SU-DHL-6 (cell line): ENCODE measurements at regions not wholly inside any gene's neighbourhood (a gene's known extent, or its start where the extent isn't known, plus 50 kb on each side); places are given as distances from the start of the nearest gene placed in this dataset.

Experiments
- H2AFZ ChIP-seq: fragments of 200-600 bp; sonication (generic); 2 replicates; pipeline ENCODE4 v1.6.1; 2014; ENCODE audit warnings: low read depth, mild to moderate bottlenecking, moderate library complexity, mixed read lengths, antibody characterized with exemption, low read length; ENCODE audit not compliant: severe bottlenecking
- H3F3A ChIP-seq: fragments of 200-600 bp; shearing (Covaris generic); 2 replicates; pipeline ENCODE4 v1.6.0; 2016; ENCODE audit warnings: antibody characterized with exemption, mild to moderate bottlenecking; ENCODE audit not compliant: insufficient read depth
- H3K27ac ChIP-seq: fragments of 200-600 bp; sonication (generic); 2 replicates; pipeline ENCODE4 v1.5.1; 2016; ENCODE audit warnings: low read depth, mild to moderate bottlenecking, low read length, moderate library complexity, mixed read lengths
- H3K27me3 ChIP-seq: fragments of 200-600 bp; sonication (generic), shearing (Covaris generic); 2 replicates; pipeline ENCODE4 v1.6.0; 2014; ENCODE audit warnings: mild to moderate bottlenecking, low read length
- H3K36me3 ChIP-seq: fragments of 200-600 bp; sonication (generic); 2 replicates; pipeline ENCODE4 v1.6.1; 2014; ENCODE audit warnings: mild to moderate bottlenecking, low read length, mixed read lengths
- H3K4me2 ChIP-seq: fragments of 300-600, 200-600 bp; shearing (Covaris generic), sonication (generic); 2 replicates; pipeline ENCODE4 v1.6.0; 2014; ENCODE audit warnings: low read length, low read depth, mild to moderate bottlenecking; ENCODE audit not compliant: poor library complexity, severe bottlenecking
- H3K4me3 ChIP-seq: fragments of 200-600 bp; sonication (generic); 2 replicates; pipeline ENCODE4 v1.5.1; 2014; ENCODE audit warnings: antibody characterized with exemption, low read length, mild to moderate bottlenecking, mixed read lengths; ENCODE audit not compliant: insufficient read depth, poor library complexity, severe bottlenecking
- H3K79me2 ChIP-seq: fragments of 200-600 bp; sonication (generic); 2 replicates; pipeline ENCODE4 v1.6.1; 2014; ENCODE audit warnings: mild to moderate bottlenecking, low read length, moderate library complexity; ENCODE audit not compliant: insufficient read depth
- H3K9ac ChIP-seq: fragments of 200-600 bp; sonication (generic); 2 replicates; pipeline ENCODE4 v1.7.0; 2014; ENCODE audit warnings: mild to moderate bottlenecking, low read length
- H3K9me2 ChIP-seq: fragments of 200-600 bp; sonication (generic); replicated peaks from 2 replicates; pipeline ENCODE4 v1.6.1; 2014; ENCODE audit warnings: low read length; ENCODE audit not compliant: insufficient read depth
- H3K9me3 ChIP-seq: fragments of 200-600 bp; sonication (generic); 2 replicates; pipeline ENCODE4 v1.6.1; 2014; ENCODE audit warnings: low read length, mixed read lengths; ENCODE audit not compliant: insufficient read depth
- H4K20me1 ChIP-seq: fragments of 200-600 bp; sonication (generic); 2 replicates; pipeline ENCODE4 v1.6.1; 2014; ENCODE audit warnings: low read depth, mild to moderate bottlenecking, antibody characterized with exemption, low read length, moderate library complexity, mixed read lengths
- EZH2phosphoT487 ChIP-seq: fragments of 200-600 bp; sonication (generic), shearing (Covaris generic); conservative IDR thresholded peaks from 2 replicates; pipeline ENCODE4 v1.6.1; 2018; ENCODE audit warnings: mild to moderate bottlenecking, antibody characterized with exemption, low read length, moderate library complexity, mixed read lengths
- TF ChIP-seq, protein P1 (sequence below): fragments of 200-600 bp; sonication (generic); IDR thresholded peaks from one replicate; pipeline ENCODE4 v1.5.1; 2017; ENCODE audit warnings: antibody characterized with exemption, mild to moderate bottlenecking, low read length, moderate library complexity; ENCODE audit not compliant: insufficient read depth, poor library complexity, severe bottlenecking

DNA sequence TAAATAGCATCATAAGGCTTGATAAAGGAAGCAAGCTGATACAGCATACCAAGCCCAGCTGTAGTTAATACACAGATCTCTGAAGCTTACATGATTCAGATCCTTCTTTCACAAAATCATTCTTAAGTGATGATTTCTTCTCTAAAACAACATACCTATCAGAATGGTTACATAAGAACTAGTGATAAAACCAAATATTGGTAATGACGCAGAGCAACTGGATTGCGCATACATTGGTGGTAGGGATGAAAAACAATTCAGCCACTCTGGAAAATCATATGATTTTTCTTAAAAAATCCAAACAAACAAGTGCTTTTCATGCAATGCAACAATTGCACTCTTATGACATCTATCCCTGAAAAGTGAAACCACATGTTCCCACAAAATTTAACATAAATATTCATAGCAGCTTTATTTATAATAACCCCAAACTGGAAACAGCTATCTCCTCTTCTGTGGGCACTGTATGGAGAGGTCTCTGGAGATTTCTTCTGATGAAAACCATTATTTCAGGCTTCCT lies 153.6 kb upstream of the DSEL start:
- H3K36me3 ChIP-seq, result no peaks in the 10 kb centered on the region
- no peak overlapping the region for H3K27ac ChIP-seq
- no peaks in the 10 kb centered on the region for H3K9me3 ChIP-seq
- H4K20me1 ChIP-seq, result no peaks in the 10 kb centered on the region
- H3K4me2 ChIP-seq, result no peak overlapping the region
- no peak overlapping the region for H3K4me3 ChIP-seq
- TF ChIP-seq, protein P1, sequence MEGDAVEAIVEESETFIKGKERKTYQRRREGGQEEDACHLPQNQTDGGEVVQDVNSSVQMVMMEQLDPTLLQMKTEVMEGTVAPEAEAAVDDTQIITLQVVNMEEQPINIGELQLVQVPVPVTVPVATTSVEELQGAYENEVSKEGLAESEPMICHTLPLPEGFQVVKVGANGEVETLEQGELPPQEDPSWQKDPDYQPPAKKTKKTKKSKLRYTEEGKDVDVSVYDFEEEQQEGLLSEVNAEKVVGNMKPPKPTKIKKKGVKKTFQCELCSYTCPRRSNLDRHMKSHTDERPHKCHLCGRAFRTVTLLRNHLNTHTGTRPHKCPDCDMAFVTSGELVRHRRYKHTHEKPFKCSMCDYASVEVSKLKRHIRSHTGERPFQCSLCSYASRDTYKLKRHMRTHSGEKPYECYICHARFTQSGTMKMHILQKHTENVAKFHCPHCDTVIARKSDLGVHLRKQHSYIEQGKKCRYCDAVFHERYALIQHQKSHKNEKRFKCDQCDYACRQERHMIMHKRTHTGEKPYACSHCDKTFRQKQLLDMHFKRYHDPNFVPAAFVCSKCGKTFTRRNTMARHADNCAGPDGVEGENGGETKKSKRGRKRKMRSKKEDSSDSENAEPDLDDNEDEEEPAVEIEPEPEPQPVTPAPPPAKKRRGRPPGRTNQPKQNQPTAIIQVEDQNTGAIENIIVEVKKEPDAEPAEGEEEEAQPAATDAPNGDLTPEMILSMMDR, result no peak
- no peak for TF ChIP-seq EZH2phosphoT487
- no peaks in the 10 kb centered on the region for H3K9me2 ChIP-seq
- H2AFZ ChIP-seq, result no peak overlapping the region
- no peak overlapping the region for H3K9ac ChIP-seq
- no peaks in the 10 kb centered on the region for H3K79me2 ChIP-seq
- H3F3A ChIP-seq, result no peaks in the 10 kb centered on the region
- no peaks in the 10 kb centered on the region for H3K27me3 ChIP-seq

- H3K4me2 ChIP-seq, result no peak overlapping the region
- H3K27ac ChIP-seq, result no peak overlapping the region
- H2AFZ ChIP-seq, result no peak overlapping the region
- H3F3A ChIP-seq, result no peaks in the 10 kb centered on the region
- no peaks in the 10 kb centered on the region for H3K27me3 ChIP-seq
- no peaks in the 10 kb centered on the region for H3K36me3 ChIP-seq
- no peaks in the 10 kb centered on the region for H3K79me2 ChIP-seq
- no peaks in the 10 kb centered on the region for H3K9me2 ChIP-seq
- no peak overlapping the region for H3K9ac ChIP-seq
- no peaks in the 10 kb centered on the region for H4K20me1 ChIP-seq
- no peak for TF ChIP-seq EZH2phosphoT487
- TF ChIP-seq, protein P1, result no peak
- no peak overlapping the region for H3K4me3 ChIP-seq
- H3K9me3 ChIP-seq, result no peaks in the 10 kb centered on the region
Observed at GRCh38 chr18:67665266-67665665, 148.7 kb upstream of the DSEL start.

DNA sequence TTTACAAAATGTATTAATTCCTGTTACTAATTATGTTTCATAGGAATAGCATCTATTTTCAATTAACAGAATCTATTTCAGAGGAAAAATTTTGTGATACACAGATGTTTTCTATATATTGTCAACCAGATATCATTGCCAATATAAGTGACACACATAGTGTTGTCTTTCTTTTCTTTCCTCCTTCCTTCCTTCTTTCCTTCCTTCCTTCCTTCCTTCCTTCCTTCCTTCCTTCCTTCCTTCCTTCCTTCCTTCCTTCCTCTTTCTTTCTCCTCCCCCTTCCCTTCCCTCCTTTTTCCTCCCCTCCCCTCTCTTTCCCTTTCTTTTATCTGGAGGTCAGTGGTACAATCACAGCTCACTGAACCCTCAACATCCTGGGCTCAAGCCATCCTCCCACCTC lies 146.5 kb upstream of the DSEL start:
- H3K4me2 ChIP-seq, result no peak overlapping the region
- H3K27me3 ChIP-seq, result no peaks in the 10 kb centered on the region
- no peak overlapping the region for H3K27ac ChIP-seq
- TF ChIP-seq, protein P1, result no peak
- no peak for TF ChIP-seq EZH2phosphoT487
- no peaks in the 10 kb centered on the region; the same call in 1 of the 2 replicates for H3K9me2 ChIP-seq
- H3K9me3 ChIP-seq, result no peaks in the 10 kb centered on the region
- no peaks in the 10 kb centered on the region for H3K36me3 ChIP-seq
- H4K20me1 ChIP-seq, result no peaks in the 10 kb centered on the region
- no peak overlapping the region for H2AFZ ChIP-seq
- no peak overlapping the region for H3K9ac ChIP-seq
- H3K4me3 ChIP-seq, result no peak overlapping the region
- no peaks in the 10 kb centered on the region for H3K79me2 ChIP-seq
- H3F3A ChIP-seq, result no peaks in the 10 kb centered on the region
